Motor neuron (in vitro differentiated cells): ENCODE measurements at regions not wholly inside any gene's neighbourhood (a gene's known extent, or its start where the extent isn't known, plus 50 kb on each side); places are given as distances from the start of the nearest gene placed in this dataset.
A peak's percentile ranks its signal among the peaks of the same experiment; 100 is the strongest.

Experiments
- ATAC-seq, 8 experiments: fragments of 200-7000 bp; cut with Tn5 transposase; replicated peaks in 6 of 8; 2 replicates each; pipeline ENCODE4 v1.8.0; 2021; ENCODE audit warnings: mild to moderate bottlenecking in 8 of 8, moderate library complexity in 8 of 8
- H3K27ac ChIP-seq, 2 donors: fragments of 250-450 bp; sonication (Bioruptor Pico); 2 replicates each; pipeline ENCODE4 v1.9.0; 2021; ENCODE audit warnings: antibody characterized with exemption in 2 of 2, mild to moderate bottlenecking in 2 of 2, moderate library complexity in 1 of 2
- H3K4me1 ChIP-seq, 2 donors: fragments of 250-450 bp; sonication (Bioruptor Pico); replicated peaks in 1 of 2; 2 replicates each; pipeline ENCODE4 v1.6.1; 2021; ENCODE audit warnings: antibody characterized with exemption in 2 of 2, mild to moderate bottlenecking in 2 of 2, moderate library complexity in 1 of 2
- H3K4me3 ChIP-seq, 5 donors: fragments of 250-450 bp; sonication (Bioruptor Pico); 2 replicates each; pipeline ENCODE4 v1.9.0; 2021; ENCODE audit warnings: antibody characterized with exemption in 5 of 5, mild to moderate bottlenecking in 5 of 5, moderate library complexity in 4 of 5
- WGBS, 10 experiments: fragments of 450-650 bp; shearing (Covaris generic); methylation state at CpG; one replicate each; pipeline ENCODE4 v1.0.0; 2022; 5-methylcytosine and 5-hydroxymethylcytosine counted together
- in situ Hi-C, 9 experiments: fragments of 400-800 bp; cut with MboI; loops; one replicate each; pipeline ENCODE4 v1.15.0; 2021; ENCODE audit warnings: low sequenced_read_pairs in 9 of 9, low pct_unique_long_range_greater_than_20kb in 2 of 9; ENCODE audit not compliant: unreplicated experiment in 9 of 9

DNA sequence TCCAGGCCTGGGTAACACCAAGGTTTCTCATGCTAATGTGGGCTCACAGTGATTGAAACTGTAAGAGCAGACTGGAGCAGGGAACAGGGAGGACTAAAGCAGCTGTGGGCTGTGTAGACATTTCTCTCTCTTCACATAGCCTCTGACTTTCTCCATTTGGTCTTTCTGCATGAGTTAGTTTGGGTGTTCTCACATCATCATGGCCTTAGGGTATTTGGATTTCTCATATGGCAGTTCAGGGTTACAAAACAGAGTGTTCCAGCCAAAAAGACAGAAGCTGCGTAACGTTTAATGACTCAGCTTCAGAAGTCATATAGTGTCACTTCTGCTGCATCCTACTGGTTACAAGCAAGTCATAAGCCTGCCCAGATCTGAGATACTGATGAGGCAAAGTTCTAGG, 52.0 kb upstream of the OSBPL8 start:
- ATAC-seq: peak in 3 of 8 experiments; percentile 85 to 98 (median 96)
- 0 to 100% (median 19%) methylated on average over 1 to 2 of the region's 2 CpGs; no CpG with 5 or more reads in 3 of the 10 experiments for WGBS, 10 experiments
- in situ Hi-C loops: loop anchor here in 6 of 9 experiments (10.0 to 25.0 kb wide), 3 partner anchors 176 to 401 kb away; no protein-coding TSS in a partner anchor
- H3K4me3 ChIP-seq: no peak overlapping the region
- no peaks in the 10 kb centered on the region for H3K4me1 ChIP-seq
- H3K27ac ChIP-seq: no peak overlapping the region

DNA sequence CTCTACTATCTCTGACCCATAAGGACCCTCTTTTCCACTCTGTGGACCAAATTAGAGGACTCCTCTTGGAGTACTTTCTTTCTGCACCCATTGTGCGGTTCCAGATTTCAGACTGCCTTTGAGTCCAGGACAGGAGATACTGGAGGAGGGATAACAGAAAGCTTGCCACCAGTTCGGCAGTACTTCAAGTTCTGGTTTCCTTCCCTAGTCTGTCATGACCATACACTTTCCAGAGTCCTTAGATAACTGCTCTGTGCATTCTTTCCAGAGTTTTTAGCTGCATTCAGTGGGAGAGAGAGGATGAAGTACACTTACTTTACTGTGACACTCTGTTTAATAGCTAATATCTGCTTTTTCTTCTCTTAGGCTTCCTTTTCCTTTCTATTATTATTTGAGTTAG, 54.8 kb upstream of the OSBPL8 start:
- ATAC-seq: no peak
- in situ Hi-C loops: loop anchor here in 6 of 9 experiments (10.0 to 25.0 kb wide), 3 partner anchors 173 to 398 kb away; no protein-coding TSS in a partner anchor
- WGBS, 10 experiments: 33 to 100% (median 89%) methylated on average over 1 to 2 of the region's 2 CpGs; no CpG with 5 or more reads in 2 of the 10 experiments
- Histone ChIP-seq H3K27ac (no peak overlapping the region), H3K4me3 (no peak overlapping the region), H3K4me1 (peaks cover 0 to 4% of the 10 kb centered on the region in 2 donors)

DNA sequence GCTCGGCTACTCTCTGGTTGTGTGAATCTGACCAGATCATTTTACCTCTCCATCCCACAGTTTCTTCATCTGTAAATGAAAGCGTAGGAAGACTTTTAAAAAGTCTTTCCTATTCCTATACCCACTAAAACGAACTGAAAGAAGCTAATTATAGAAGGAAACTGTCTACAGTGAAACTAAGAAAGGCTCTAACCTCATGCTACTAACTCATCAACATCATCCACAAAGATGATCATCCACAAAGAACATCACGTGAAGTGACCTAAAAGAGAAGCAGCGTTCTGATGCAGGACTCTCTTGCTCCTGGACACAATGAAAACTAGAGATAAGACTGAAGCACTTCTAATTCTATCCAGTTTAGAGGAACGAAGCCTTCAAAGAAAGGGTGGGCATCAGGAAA, 58.5 kb upstream of the OSBPL8 start:
- in situ Hi-C loops: loop anchor here in 6 of 9 experiments (10.0 to 25.0 kb wide), 3 partner anchors 169 to 394 kb away; no protein-coding TSS in a partner anchor
- Histone ChIP-seq H3K27ac (no peak overlapping the region), H3K4me3 (no peak overlapping the region), H3K4me1 (peaks cover 0 to 12% of the 10 kb centered on the region in 2 donors)
- 40 to 96% (median 76%) methylated on average over 3 to 6 of the region's 6 CpGs; no CpG with 5 or more reads in 2 of the 10 experiments for WGBS, 10 experiments
- ATAC-seq: no peak

GRCh38 chr12:76621582-76622024, 62.0 kb upstream of the OSBPL8 start:
- in situ Hi-C loops: loop anchor here in 5 of 9 experiments (10.0 to 25.0 kb wide), 3 partner anchors 166 to 391 kb away; no protein-coding TSS in a partner anchor
- 0 to 33% (median 0%) methylated on average over 1 of the region's 1 CpG; no CpG with 5 or more reads in 3 of the 10 experiments for WGBS, 10 experiments
- H3K27ac ChIP-seq: no peak overlapping the region
- peak; percentile 62 to 77 (median 66) for ATAC-seq
- peaks cover 0 to 12% of the 10 kb centered on the region in 2 donors for H3K4me1 ChIP-seq
- H3K4me3 ChIP-seq: no peak overlapping the region

DNA sequence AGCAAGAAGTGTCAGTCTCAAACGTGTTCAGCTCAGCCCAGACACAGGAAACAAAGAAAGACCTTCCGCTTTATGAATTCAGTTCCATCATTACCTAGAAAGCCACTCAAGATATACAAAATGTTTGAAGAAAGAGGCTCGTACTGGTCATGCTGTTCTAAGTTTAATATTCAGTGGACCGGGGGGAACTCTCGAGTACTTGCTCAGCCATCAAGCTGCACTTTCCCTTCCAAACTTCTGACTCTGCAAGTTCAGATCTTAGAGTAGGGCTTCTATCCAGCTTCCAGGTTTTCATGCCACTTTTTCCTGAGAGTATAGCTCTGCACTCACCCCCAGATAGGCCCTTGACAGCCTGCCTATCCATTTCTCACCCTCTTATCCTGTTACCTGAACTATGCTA, 62.8 kb upstream of the OSBPL8 start:
- Histone ChIP-seq H3K4me3 (no peak overlapping the region), H3K4me1 (peaks cover 0 to 12% of the 10 kb centered on the region in 2 donors), H3K27ac (no peak overlapping the region)
- in situ Hi-C loops: loop anchor here in 5 of 9 experiments (10.0 to 25.0 kb wide), 3 partner anchors 165 to 390 kb away; no protein-coding TSS in a partner anchor
- WGBS, 10 experiments: 0 to 100% (median 62%) methylated on average over 1 to 5 of the region's 5 CpGs; no CpG with 5 or more reads in 2 of the 10 experiments
- no peak for ATAC-seq

DNA sequence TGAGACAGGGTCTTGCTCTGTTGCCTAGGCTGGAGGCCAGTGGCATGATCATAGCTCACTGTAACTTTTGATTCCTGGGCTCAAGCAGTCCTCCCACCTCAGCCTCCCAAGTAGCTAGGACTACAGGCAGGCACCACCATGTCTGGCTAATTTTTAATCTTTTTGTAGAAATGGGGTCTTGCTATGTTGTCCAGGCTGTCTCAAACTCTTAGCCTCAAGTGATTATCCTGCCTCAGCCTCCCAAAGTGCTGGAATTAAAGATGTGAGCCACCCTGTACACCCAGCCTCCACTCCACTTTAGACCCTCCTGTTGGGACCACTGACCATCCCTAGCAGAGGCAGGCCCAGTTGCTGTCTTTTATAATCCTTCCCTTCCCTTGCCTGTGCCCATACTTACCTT, 63.3 kb upstream of the OSBPL8 start:
- in situ Hi-C loops: loop anchor here in 5 of 9 experiments (10.0 to 25.0 kb wide), 3 partner anchors 164 to 389 kb away; no protein-coding TSS in a partner anchor
- no peak overlapping the region for H3K4me3 ChIP-seq
- no peak for ATAC-seq
- peaks cover 0 to 12% of the 10 kb centered on the region in 2 donors for H3K4me1 ChIP-seq
- no peak overlapping the region for H3K27ac ChIP-seq

- 31 to 100% (median 94%) methylated on average over 1 to 2 of the region's 2 CpGs; no CpG with 5 or more reads in 3 of the 10 experiments for WGBS, 10 experiments
- no peak overlapping the region for H3K27ac ChIP-seq
- H3K4me3 ChIP-seq: no peak overlapping the region
- no peak for ATAC-seq
- in situ Hi-C loops: loop anchor here in 5 of 9 experiments (10.0 to 25.0 kb wide), 3 partner anchors 163 to 388 kb away; no protein-coding TSS in a partner anchor
- peaks cover 0 to 8% of the 10 kb centered on the region in 2 donors for H3K4me1 ChIP-seq
These were observed 64.4 kb upstream of the OSBPL8 start for GRCh38 chr12:76623931-76624330.

DNA sequence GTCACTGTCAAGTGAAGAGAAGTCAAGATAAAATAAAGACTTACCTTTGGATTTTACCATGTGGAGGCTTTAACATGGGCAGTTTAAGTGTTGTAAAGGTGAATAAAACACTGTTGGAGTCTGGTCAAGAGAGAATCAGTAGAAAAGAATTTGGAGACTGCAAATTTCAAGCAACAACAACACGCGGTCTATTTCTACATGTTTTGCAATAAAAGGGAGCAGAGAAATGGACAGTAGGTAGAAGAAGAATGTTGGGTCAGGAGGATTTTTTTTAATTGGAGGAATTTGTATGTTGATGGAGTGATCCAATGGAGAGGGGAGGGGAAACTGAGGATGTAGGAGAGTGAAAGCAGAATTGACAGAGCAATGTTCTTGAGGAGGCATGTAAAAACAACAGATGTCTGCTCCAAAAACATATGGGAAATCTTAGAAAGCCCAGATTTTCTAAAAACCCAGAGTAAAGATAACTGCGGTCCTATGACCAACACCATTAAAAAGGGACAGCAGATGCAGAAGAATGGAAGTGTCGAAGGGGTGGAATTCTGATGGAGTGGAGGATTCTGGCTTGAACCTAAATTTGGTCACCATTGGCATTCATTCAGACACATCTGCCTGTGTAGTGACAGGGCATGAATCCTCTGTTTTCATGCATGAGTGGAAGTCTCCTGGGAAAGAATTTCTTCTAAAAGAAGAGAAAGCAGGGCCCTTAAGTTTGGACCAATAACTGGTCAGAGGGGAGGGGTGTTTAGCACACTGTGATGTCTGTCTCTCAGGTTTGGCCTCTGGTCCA, 68.0 kb upstream of the OSBPL8 start:
- H3K4me1 ChIP-seq: no peaks in the 10 kb centered on the region
- in situ Hi-C loops: loop anchor here in 5 of 9 experiments (10.0 to 25.0 kb wide), 3 partner anchors 160 to 385 kb away; no protein-coding TSS in a partner anchor
- WGBS, 10 experiments: 20 to 100% (median 60%) methylated on average over 1 to 4 of the region's 4 CpGs
- no peak overlapping the region for H3K4me3 ChIP-seq
- ATAC-seq: no peak
- H3K27ac ChIP-seq: no peak overlapping the region

GRCh38 chr12:76628745-76629144, 69.2 kb upstream of the OSBPL8 start:
- Histone ChIP-seq H3K27ac (no peak overlapping the region), H3K4me3 (no peak overlapping the region), H3K4me1 (peaks cover 3 to 8% of the 10 kb centered on the region in 2 donors)
- ATAC-seq: no peak
- in situ Hi-C loops: loop anchor here in 5 of 9 experiments (10.0 to 25.0 kb wide), 3 partner anchors 159 to 384 kb away; no protein-coding TSS in a partner anchor

- H3K4me1 ChIP-seq: peaks cover 12 to 21% of the 10 kb centered on the region in 2 donors
- 17 to 75% (median 60%) methylated on average over 1 to 2 of the region's 2 CpGs; no CpG with 5 or more reads in 2 of the 10 experiments for WGBS, 10 experiments
- in situ Hi-C loops: loop anchor here in 3 of 9 experiments (25.0 kb wide), 2 partner anchors 156 to 381 kb away; no protein-coding TSS in a partner anchor
- H3K27ac ChIP-seq: no peak overlapping the region
- no peak for ATAC-seq
- no peak overlapping the region for H3K4me3 ChIP-seq
These were observed 72.2 kb upstream of the OSBPL8 start for GRCh38 chr12:76631741-76632140.

DNA sequence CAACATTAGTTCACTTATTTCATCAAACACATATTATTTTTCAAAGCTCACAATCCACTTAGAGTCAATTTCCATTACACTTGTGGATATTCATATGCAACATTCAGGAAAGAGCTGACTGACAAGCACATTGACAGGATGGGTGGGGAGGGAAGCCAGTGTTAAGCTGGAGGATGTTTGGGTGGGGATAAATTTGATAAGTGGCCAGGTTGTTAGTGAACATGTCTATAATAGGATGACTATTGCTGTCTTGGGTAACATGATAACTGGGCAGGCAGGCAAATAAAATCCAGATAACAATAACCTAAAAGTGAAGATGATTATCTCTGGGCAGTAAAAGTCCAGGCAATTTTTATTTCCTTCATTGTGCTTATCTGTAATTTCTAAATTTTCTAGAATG, 73.8 kb upstream of the OSBPL8 start:
- in situ Hi-C loops: loop anchor here in 3 of 9 experiments (25.0 kb wide), 2 partner anchors 154 to 379 kb away; no protein-coding TSS in a partner anchor
- Histone ChIP-seq H3K4me1 (peaks cover 12 to 21% of the 10 kb centered on the region in 2 donors), H3K27ac (no peak overlapping the region), H3K4me3 (no peak overlapping the region)
- peak in 2 of 8 experiments; percentile 54 to 73 for ATAC-seq

DNA sequence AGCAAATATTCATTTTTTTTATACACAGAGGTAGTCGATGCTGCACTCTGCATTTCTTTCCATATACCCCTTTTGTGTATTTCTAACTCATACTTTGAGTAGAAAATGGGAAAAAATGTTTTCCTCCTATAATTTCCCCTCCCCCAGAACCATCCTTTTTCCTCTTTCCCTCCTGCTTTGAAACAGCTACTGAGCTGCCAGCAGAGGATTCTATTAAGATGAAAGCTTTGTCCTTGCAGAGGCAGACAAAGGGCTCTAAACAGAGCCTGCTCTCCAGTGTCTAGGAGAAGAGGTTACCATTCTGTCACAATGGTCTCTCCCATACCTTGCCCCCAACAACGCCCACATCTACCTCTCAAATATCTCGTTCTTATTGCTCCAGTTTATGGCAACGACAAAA, 74.6 kb upstream of the OSBPL8 start:
- Histone ChIP-seq H3K4me1 (peaks cover 12 to 21% of the 10 kb centered on the region in 2 donors), H3K27ac (peak overlapping the region in 1 of 2 donors; percentile 43), H3K4me3 (no peak overlapping the region)
- in situ Hi-C loops: loop anchor here in 3 of 9 experiments (25.0 kb wide), 2 partner anchors 153 to 378 kb away; no protein-coding TSS in a partner anchor
- 0 to 94% (median 20%) methylated on average over 1 to 4 of the region's 4 CpGs; no CpG with 5 or more reads in 1 of the 10 experiments for WGBS, 10 experiments
- peak in 5 of 8 experiments; percentile 53 to 95 (median 75) for ATAC-seq
